Endothelial cell of umbilical vein (primary cell): ENCODE measurements at regions not wholly inside any gene's neighbourhood (a gene's known extent, or its start where the extent isn't known, plus 50 kb on each side); places are given as distances from the start of the nearest gene placed in this dataset.
"Not testable (repeated sequence)": the region's sequence is repeated elsewhere in the genome, so short reads cannot be mapped to it uniquely, and the experiment has no call there.

Experiments
- CTCF ChIP-seq, 2 donors: IDR thresholded peaks; 1 replicate in 1 of 2; 2 replicates in 1 of 2; pipeline ENCODE4 v1.5.1; 2011; ENCODE audit warnings: low read length in 2 of 2, mild to moderate bottlenecking in 2 of 2, moderate library complexity in 2 of 2, control low read depth in 1 of 2, inconsistent platforms in 1 of 2, low read depth in 1 of 2; ENCODE audit not compliant: insufficient read depth in 1 of 2; ENCODE audit errors: extremely low read depth in 1 of 2
- JUN ChIP-seq: IDR thresholded peaks from 2 replicates; pipeline ENCODE4 v1.6.1; 2011; ENCODE audit warnings: borderline replicate concordance, low read depth; ENCODE audit not compliant: insufficient read length, insufficient read depth
- POLR2A ChIP-seq: IDR thresholded peaks from 2 replicates; pipeline ENCODE4 v1.6.1; 2012; ENCODE audit warnings: low read depth, mild to moderate bottlenecking, control low read depth, low read length
- POLR2AphosphoS5 ChIP-seq: IDR thresholded peaks from 2 replicates; pipeline ENCODE4 v1.6.1; 2012; ENCODE audit warnings: low read depth, mild to moderate bottlenecking, control low read depth, low read length, moderate library complexity; ENCODE audit not compliant: insufficient read depth

- peak; percentile 13 to 33 for TF ChIP-seq CTCF (IDR thresholded peaks at IDR 0.05; ENCODE audit: extremely low read depth in 1 of 2, insufficient read depth in 1 of 2, low read depth in 1 of 2, low read length in 2 of 2)
- not testable (repeated sequence) for TF ChIP-seq POLR2AphosphoS5, POLR2A, JUN
Measured at GRCh38 chr7:6938284-6938683, 112.2 kb upstream of the CCZ1B start.
